Activated naive CD8-positive, alpha-beta T cell treated with anti-CD3 and anti-CD28 coated beads, Interleukin-2, amount 10 ng/mL, durations not matched to agents 7 days and 5 days (primary cell): ENCODE measurements at regions not wholly inside any gene's neighbourhood (a gene's known extent, or its start where the extent isn't known, plus 50 kb on each side); places are given as distances from the start of the nearest gene placed in this dataset.

Experiments
- ATAC-seq: fragments of 150-1000 bp; cut with Tn5 transposase; one replicate; pipeline ENCODE4 v1.10.0; 2021; ENCODE audit warnings: low read depth, moderate library complexity
- POLR2A ChIA-PET: fragments of 350-600 bp; sonication (Branson Sonifier 250); formaldehyde crosslinking; loops from one replicate; lab custom pipeline; 2021; ENCODE audit warnings: antibody characterized with exemption; lab: Charles Lee
- DNase-seq: peaks from one replicate; pipeline ENCODE4 v3.0.0; 2021
- H3K27ac Mint-ChIP-seq: one replicate; pipeline ENCODE4 v1.8.0; 2022; ENCODE audit warnings: mild to moderate bottlenecking, mixed read lengths
- H3K27me3 Mint-ChIP-seq: one replicate; pipeline ENCODE4 v1.8.0; 2022; ENCODE audit warnings: mild to moderate bottlenecking, moderate library complexity, mixed read lengths
- H3K36me3 Mint-ChIP-seq: one replicate; pipeline ENCODE4 v1.8.0; 2021; ENCODE audit warnings: mild to moderate bottlenecking, mixed read lengths
- H3K4me1 Mint-ChIP-seq: one replicate; pipeline ENCODE4 v1.8.0; 2021; ENCODE audit warnings: mixed read lengths
- H3K4me3 Mint-ChIP-seq: one replicate; pipeline ENCODE4 v1.8.0; 2022; ENCODE audit warnings: mild to moderate bottlenecking, moderate library complexity, mixed read lengths
- H3K9me3 Mint-ChIP-seq: one replicate; pipeline ENCODE4 v1.8.0; 2021; ENCODE audit warnings: mixed read lengths

DNA sequence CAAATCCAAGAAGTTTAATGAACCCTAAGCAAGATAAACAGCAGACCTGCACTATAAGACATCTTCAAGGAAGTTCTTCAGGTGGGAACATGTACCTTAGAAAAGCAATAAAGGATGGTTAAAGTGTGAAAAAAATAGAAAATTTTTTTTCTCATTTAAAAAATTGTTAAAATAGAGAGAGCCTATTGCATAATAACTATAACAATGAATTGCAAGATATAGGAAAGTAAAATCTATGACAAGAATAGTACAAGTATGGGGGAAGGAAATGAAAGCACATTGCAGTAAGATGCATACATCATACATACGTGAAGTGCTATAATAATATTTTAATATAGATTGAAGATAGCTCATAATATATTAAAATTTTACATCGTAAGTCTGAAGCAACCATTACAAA is 310.1 kb upstream of the KCNMB2 start:
- Mint-ChIP-seq H3K4me3 (no peak overlapping the region), H3K9me3 (peaks cover 3% of the 10 kb centered on the region), H3K4me1 (no peaks in the 10 kb centered on the region), H3K27ac (no peak overlapping the region), H3K36me3 (no peaks in the 10 kb centered on the region), H3K27me3 (no peaks in the 10 kb centered on the region)
- ATAC-seq (no peak), DNase-seq (no peak)
- POLR2A ChIA-PET = no interaction called here

DNA sequence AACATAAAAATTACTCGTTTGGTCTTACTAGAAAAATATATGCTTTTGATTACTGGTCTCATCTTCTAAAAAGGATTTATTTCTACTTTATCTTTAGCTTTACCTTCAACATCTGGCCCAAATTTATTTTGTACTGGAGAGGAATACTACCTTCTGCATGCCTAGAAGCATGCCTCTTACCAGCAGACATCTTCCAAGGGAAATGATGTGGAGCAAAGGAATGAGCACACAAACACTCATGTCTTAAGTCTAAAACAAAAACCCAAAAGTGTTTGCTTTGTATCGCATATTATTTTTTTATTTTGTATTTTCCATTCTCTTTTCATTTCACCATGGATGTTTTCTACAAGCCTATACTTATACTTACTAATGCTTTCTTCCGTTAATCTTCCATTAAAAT is 304.6 kb upstream of the KCNMB2 start:
- POLR2A ChIA-PET = no interaction called here
- ATAC-seq (no peak), DNase-seq (no peak)
- H3K36me3 Mint-ChIP-seq = no peaks in the 10 kb centered on the region
- H3K9me3 Mint-ChIP-seq = peaks cover 3% of the 10 kb centered on the region
- H3K4me3 Mint-ChIP-seq = no peak overlapping the region
- no peaks in the 10 kb centered on the region for H3K4me1 Mint-ChIP-seq
- no peak overlapping the region for H3K27ac Mint-ChIP-seq
- H3K27me3 Mint-ChIP-seq = no peaks in the 10 kb centered on the region

DNA sequence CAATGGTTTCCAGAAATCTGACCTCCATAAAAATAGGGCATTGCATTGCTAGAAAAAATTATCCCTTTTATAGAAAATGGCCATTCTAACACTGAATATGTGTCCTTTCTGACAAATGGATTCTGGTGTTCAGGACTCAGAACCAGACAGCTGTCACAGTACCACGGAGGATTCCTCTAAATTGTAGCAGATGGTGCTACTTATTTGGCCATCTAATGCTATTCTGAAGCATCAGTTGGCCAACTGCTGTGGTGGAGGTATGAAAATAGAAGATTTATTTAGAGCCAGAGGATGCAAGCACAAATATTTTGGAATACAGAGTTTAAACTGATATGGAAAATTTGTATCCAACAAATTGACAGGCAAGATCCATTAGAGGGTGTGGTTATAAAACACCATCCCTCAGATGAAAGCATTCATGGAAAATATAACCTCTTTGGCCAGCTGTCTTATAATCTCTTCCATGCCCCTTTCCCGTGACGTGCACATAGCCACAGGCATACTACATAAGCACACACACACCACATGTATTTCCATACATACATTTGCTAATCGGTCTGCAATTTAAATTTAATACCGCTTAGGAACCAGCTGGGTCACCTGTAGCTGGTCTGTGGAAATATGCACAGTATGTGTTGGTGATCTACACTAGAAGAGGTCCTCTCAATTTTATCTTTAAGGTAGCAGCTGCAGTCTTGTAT is 302.7 kb upstream of the KCNMB2 start:
- no peak for ATAC-seq
- POLR2A ChIA-PET = no interaction called here
- no peak overlapping the region for H3K4me3 Mint-ChIP-seq
- H3K9me3 Mint-ChIP-seq = peaks cover 3% of the 10 kb centered on the region
- H3K36me3 Mint-ChIP-seq = no peaks in the 10 kb centered on the region
- DNase-seq = no peak
- H3K4me1 Mint-ChIP-seq = no peaks in the 10 kb centered on the region
- no peaks in the 10 kb centered on the region for H3K27me3 Mint-ChIP-seq
- no peak overlapping the region for H3K27ac Mint-ChIP-seq

DNA sequence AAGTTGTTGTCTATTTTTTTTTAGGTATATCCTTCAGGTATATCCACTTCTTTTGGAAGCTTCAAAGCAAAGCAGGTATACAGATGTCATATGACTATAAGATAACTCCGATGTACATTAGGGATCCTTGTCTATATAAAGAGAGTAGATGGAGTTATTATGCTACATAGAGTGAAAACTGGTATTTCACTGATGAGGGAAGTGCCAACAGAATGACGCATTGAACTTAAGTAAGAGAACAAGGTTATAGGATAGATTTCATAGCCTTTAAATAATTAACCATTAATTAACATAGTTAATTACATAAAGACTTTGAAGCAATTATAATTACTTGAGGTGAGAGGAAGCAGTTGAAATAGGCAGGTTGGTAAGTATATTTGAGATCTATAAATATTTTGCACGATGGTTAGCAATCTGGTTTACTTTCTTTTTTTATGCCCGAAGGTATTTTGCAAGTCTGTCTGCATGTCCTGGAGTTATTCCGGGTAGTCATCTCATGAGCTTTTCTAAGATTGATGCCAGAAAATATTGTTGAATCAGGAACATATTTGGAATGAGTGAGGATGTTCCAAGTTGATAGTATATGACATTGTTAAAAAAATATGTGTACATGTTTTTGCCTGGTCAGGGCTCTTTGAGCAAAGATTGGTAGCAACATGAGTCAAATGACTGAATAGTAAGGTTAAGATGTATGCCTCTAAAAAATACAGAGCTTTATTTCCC is 299.5 kb upstream of the KCNMB2 start:
- Mint-ChIP-seq H3K9me3 (no peaks in the 10 kb centered on the region), H3K27me3 (no peaks in the 10 kb centered on the region), H3K27ac (no peak overlapping the region), H3K4me1 (no peaks in the 10 kb centered on the region), H3K36me3 (no peaks in the 10 kb centered on the region), H3K4me3 (no peak overlapping the region)
- POLR2A ChIA-PET = no interaction called here
- DNase-seq (no peak), ATAC-seq (no peak)

DNA sequence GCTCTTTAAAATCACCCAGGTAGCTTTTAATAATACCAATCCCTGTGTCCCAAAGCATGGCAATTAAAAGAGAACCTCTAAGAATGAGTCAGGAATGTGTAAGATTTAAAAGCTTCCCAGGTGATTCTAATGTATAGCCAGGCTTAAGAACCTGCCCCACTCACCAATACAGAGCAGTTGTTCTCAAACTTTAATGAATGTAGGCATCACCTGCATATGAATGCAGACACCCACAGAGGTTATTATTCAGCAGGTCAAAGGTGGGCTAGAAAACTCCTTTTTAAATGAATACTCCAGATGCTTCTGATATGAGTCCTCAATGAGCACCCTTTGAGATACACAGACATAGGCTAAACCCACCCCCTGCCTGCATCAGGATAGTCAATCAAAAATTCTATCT is 298.1 kb upstream of the KCNMB2 start:
- no peaks in the 10 kb centered on the region for H3K9me3 Mint-ChIP-seq
- H3K27ac Mint-ChIP-seq = no peak overlapping the region
- POLR2A ChIA-PET = no interaction called here
- no peak overlapping the region for H3K4me3 Mint-ChIP-seq
- no peaks in the 10 kb centered on the region for H3K36me3 Mint-ChIP-seq
- H3K4me1 Mint-ChIP-seq = no peaks in the 10 kb centered on the region
- H3K27me3 Mint-ChIP-seq = no peaks in the 10 kb centered on the region
- ATAC-seq = no peak
- no peak for DNase-seq

- POLR2A ChIA-PET = no interaction called here
- Mint-ChIP-seq H3K27ac (no peak overlapping the region), H3K4me3 (no peak overlapping the region), H3K4me1 (no peaks in the 10 kb centered on the region), H3K36me3 (no peaks in the 10 kb centered on the region), H3K27me3 (peaks cover 2% of the 10 kb centered on the region), H3K9me3 (peaks cover 2% of the 10 kb centered on the region)
- DNase-seq (no peak), ATAC-seq (no peak)
These were observed 291.2 kb upstream of the KCNMB2 start for GRCh38 chr3:178244733-178245709.

GRCh38 chr3:178246004-178246403 is 290.2 kb upstream of the KCNMB2 start:
- H3K36me3 Mint-ChIP-seq = no peaks in the 10 kb centered on the region
- H3K27ac Mint-ChIP-seq = no peak overlapping the region
- H3K4me1 Mint-ChIP-seq = no peaks in the 10 kb centered on the region
- DNase-seq (no peak), ATAC-seq (no peak)
- peaks cover 2% of the 10 kb centered on the region for H3K27me3 Mint-ChIP-seq
- POLR2A ChIA-PET = no interaction called here
- H3K9me3 Mint-ChIP-seq = peaks cover 2% of the 10 kb centered on the region
- no peak overlapping the region for H3K4me3 Mint-ChIP-seq

DNA sequence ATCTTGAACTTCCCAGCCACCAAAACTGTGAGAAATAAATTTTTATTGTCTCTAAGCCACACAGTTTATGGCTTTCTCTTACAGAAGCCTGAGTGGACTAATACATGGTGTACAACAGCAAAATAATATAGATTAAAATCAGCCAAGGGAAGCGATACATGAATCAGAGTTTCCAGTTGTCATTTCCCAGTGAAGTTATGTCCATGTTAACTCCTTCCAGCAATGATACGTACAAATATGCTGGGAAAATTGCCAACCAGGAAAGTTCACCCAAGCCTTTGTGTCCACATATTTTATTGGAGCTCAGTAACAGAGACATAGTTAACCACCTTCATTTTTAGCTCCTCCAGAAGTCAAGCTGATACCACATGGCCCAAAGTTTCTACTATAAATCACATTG is 280.9 kb upstream of the KCNMB2 start:
- POLR2A ChIA-PET = no interaction called here
- no peaks in the 10 kb centered on the region for H3K4me1 Mint-ChIP-seq

DNA sequence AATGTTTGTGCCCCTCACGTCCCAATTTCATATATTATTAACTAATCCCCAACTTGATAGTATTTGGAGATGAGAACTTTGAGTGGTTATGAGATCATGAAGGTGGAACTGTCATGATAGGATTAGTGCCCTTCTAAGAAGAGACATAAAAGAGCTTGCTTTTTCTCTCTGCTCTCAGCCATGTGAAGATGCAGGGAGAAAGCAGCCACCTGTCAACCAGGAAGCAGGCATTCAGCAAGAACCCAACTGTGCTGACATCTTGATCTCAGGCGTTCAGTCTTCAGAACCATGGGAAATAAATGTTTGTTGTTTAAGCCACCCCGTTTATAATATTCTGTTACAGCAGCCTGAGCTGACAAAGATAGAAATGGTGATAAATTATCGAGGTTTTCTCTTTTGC is 278.7 kb upstream of the KCNMB2 start:
- ATAC-seq = no peak
- no peaks in the 10 kb centered on the region for H3K27me3 Mint-ChIP-seq
- no peaks in the 10 kb centered on the region for H3K36me3 Mint-ChIP-seq
- H3K27ac Mint-ChIP-seq = no peak overlapping the region
- POLR2A ChIA-PET = no interaction called here
- H3K9me3 Mint-ChIP-seq = no peaks in the 10 kb centered on the region
- no peak for DNase-seq
- no peaks in the 10 kb centered on the region for H3K4me1 Mint-ChIP-seq
- H3K4me3 Mint-ChIP-seq = no peak overlapping the region

More for the DNA sequence above, 280.9 kb upstream of the KCNMB2 start:
- no peak for DNase-seq
- no peaks in the 10 kb centered on the region for H3K36me3 Mint-ChIP-seq
- no peak overlapping the region for H3K4me3 Mint-ChIP-seq
- no peaks in the 10 kb centered on the region for H3K9me3 Mint-ChIP-seq
- ATAC-seq = no peak
- H3K27me3 Mint-ChIP-seq = no peaks in the 10 kb centered on the region
- no peak overlapping the region for H3K27ac Mint-ChIP-seq

DNA sequence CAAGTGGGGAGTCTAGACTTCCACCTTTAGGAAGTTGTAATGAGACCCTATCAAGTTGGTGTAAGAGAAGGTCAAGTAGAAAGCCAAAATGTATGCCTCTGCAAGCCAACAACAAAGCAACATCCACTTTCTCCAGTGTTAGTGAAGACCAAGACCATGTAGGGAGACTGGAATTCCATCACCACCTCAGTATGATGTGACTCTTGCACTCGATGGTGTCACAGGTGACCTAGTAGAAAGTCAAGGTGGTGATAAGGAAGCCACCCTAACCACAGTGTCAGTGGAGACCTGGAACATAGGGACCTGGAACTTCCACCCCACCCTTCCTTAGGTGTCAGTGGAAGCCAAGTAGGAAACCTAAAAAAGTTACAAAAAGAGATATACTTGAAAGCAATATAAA is 278.1 kb upstream of the KCNMB2 start:
- Mint-ChIP-seq H3K27me3 (no peaks in the 10 kb centered on the region), H3K27ac (no peak overlapping the region), H3K9me3 (no peaks in the 10 kb centered on the region), H3K4me1 (no peaks in the 10 kb centered on the region), H3K4me3 (no peak overlapping the region), H3K36me3 (no peaks in the 10 kb centered on the region)
- no peak for ATAC-seq
- POLR2A ChIA-PET = no interaction called here
- DNase-seq = no peak

GRCh38 chr3:178259703-178260102 is 276.5 kb upstream of the KCNMB2 start:
- no peak for DNase-seq
- Mint-ChIP-seq H3K4me1 (no peaks in the 10 kb centered on the region), H3K36me3 (no peaks in the 10 kb centered on the region), H3K27me3 (no peaks in the 10 kb centered on the region), H3K27ac (no peak overlapping the region), H3K4me3 (no peak overlapping the region), H3K9me3 (no peaks in the 10 kb centered on the region)
- POLR2A ChIA-PET = no interaction called here
- no peak for ATAC-seq

DNA sequence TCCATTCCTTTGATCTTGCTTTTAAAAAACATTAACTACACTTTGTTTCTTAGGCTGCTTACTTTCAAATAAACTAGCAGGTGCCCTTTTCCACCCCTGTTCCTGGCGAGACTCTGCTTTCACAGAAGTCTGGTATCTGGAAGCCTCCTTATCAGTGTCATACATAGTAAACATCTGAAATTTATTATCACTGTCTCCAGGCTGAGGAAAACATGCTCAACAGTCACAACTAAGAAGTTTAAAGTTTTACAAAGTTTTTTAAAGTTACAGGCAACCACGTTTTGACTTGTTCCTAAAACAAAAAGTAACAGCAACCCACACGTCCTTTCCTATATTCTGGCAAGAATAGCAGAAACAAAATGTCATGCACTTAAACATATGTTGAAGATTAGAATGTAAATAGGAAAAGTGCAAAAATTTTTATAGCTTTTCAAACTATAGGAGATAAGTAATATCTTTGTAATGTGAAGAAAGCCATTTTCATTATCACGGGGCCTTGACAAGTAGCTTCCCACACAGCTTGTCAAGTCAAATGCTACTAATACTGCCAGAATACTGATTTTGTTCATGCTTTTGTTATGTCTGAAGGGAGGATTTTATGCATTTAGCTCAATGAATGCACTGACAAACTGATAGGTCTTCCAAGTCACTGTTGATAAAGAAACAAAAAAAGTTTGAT is 275.2 kb upstream of the KCNMB2 start:
- Mint-ChIP-seq H3K9me3 (peaks cover 4% of the 10 kb centered on the region), H3K36me3 (no peaks in the 10 kb centered on the region), H3K4me3 (no peak overlapping the region), H3K27me3 (no peaks in the 10 kb centered on the region), H3K27ac (no peak overlapping the region), H3K4me1 (no peaks in the 10 kb centered on the region)
- ATAC-seq = no peak
- POLR2A ChIA-PET = no interaction called here
- no peak for DNase-seq

GRCh38 chr3:178263236-178263916 is 272.9 kb upstream of the KCNMB2 start:
- Mint-ChIP-seq H3K36me3 (no peaks in the 10 kb centered on the region), H3K27me3 (no peaks in the 10 kb centered on the region), H3K4me1 (no peaks in the 10 kb centered on the region), H3K4me3 (no peak overlapping the region), H3K27ac (no peak overlapping the region), H3K9me3 (peaks cover 4% of the 10 kb centered on the region)
- ATAC-seq (no peak), DNase-seq (no peak)
- POLR2A ChIA-PET = no interaction called here
